H9 (cell line): ENCODE measurements at regions not wholly inside any gene's neighbourhood (a gene's known extent, or its start where the extent isn't known, plus 50 kb on each side); places are given as distances from the start of the nearest gene placed in this dataset.

Experiments
- DNase-seq: peaks from one replicate; pipeline ENCODE4 v3.0.0-alpha.2; 2017
- H2AFZ ChIP-seq: one replicate; pipeline ENCODE4 v1.6.1; 2013; ENCODE audit warnings: mild to moderate bottlenecking, low read length, control low read depth, moderate library complexity
- H2AK5ac ChIP-seq: 2 replicates; pipeline ENCODE4 v1.6.1; 2013; ENCODE audit warnings: low read length, control low read depth, mixed read lengths; ENCODE audit not compliant: insufficient read length
- H2BK120ac ChIP-seq: one replicate; pipeline ENCODE4 v1.6.1; 2013; ENCODE audit warnings: low read depth, mild to moderate bottlenecking, low read length, control low read depth, inconsistent platforms; ENCODE audit not compliant: poor library complexity, severe bottlenecking
- H2BK12ac ChIP-seq: 2 replicates; pipeline ENCODE4 v1.6.1; 2013; ENCODE audit warnings: low read length, control low read depth, mixed read lengths, low read depth; ENCODE audit not compliant: insufficient read length
- H2BK15ac ChIP-seq: 2 replicates; pipeline ENCODE4 v1.6.1; 2013; ENCODE audit warnings: low read depth, low read length, control low read depth
- H2BK20ac ChIP-seq: one replicate; pipeline ENCODE4 v1.6.1; 2013; ENCODE audit warnings: low read depth, mild to moderate bottlenecking, low read length, control low read depth, inconsistent platforms; ENCODE audit not compliant: poor library complexity, severe bottlenecking
- H2BK5ac ChIP-seq: 2 replicates; pipeline ENCODE4 v1.6.1; 2013; ENCODE audit warnings: low read length, control low read depth, mixed read lengths; ENCODE audit not compliant: insufficient read length
- H3K14ac ChIP-seq: 2 replicates; pipeline ENCODE4 v1.6.1; 2013; ENCODE audit warnings: low read length, control low read depth; ENCODE audit not compliant: insufficient read depth
- H3K18ac ChIP-seq: 2 replicates; pipeline ENCODE4 v1.6.1; 2013; ENCODE audit warnings: low read depth, mild to moderate bottlenecking, mixed read lengths, low read length, control low read depth; ENCODE audit not compliant: insufficient read length
- H3K23ac ChIP-seq: 2 replicates; pipeline ENCODE4 v1.6.1; 2013; ENCODE audit warnings: low read length, control low read depth, mixed read lengths, low read depth; ENCODE audit not compliant: insufficient read length
- H3K23me2 ChIP-seq: 2 replicates; pipeline ENCODE4 v1.6.1; 2013; ENCODE audit warnings: low read depth, mild to moderate bottlenecking, mixed read lengths, low read length, control low read depth; ENCODE audit not compliant: insufficient read length, poor library complexity, severe bottlenecking
- H3K27ac ChIP-seq: 2 replicates; pipeline ENCODE4 v1.5.1; 2013; ENCODE audit warnings: low read length, control low read depth, mixed read lengths, low read depth; ENCODE audit not compliant: insufficient read length
- H3K27me3 ChIP-seq: 2 replicates; pipeline ENCODE4 v1.6.1; 2013; ENCODE audit warnings: low read length, control low read depth, inconsistent platforms; ENCODE audit not compliant: insufficient read depth
- H3K4ac ChIP-seq: 2 replicates; pipeline ENCODE4 v1.6.1; 2013; ENCODE audit warnings: low read depth, mild to moderate bottlenecking, control low read depth, inconsistent platforms, low read length, moderate library complexity
- H3K4me1 ChIP-seq: 2 replicates; pipeline ENCODE4 v1.6.1; 2013; ENCODE audit warnings: low read length, control low read depth, inconsistent platforms; ENCODE audit not compliant: insufficient read depth
- H3K4me2 ChIP-seq: 2 replicates; pipeline ENCODE4 v1.6.1; 2013; ENCODE audit warnings: low read length, control low read depth, mixed read lengths; ENCODE audit not compliant: insufficient read length, insufficient read depth
- H3K56ac ChIP-seq: 2 replicates; pipeline ENCODE4 v1.6.1; 2013; ENCODE audit warnings: low read depth, mild to moderate bottlenecking, mixed read lengths, low read length, control low read depth; ENCODE audit not compliant: insufficient read length
- H3K79me1 ChIP-seq: 2 replicates; pipeline ENCODE4 v1.6.1; 2013; ENCODE audit warnings: low read depth, mild to moderate bottlenecking, moderate library complexity, low read length, control low read depth, inconsistent platforms; ENCODE audit not compliant: insufficient read depth, poor library complexity, severe bottlenecking
- H3K79me2 ChIP-seq: 2 replicates; pipeline ENCODE4 v1.6.1; 2013; ENCODE audit warnings: low read length, control low read depth, inconsistent platforms; ENCODE audit not compliant: insufficient read depth
- H3K9ac ChIP-seq: 2 replicates; pipeline ENCODE4 v1.6.1; 2013; ENCODE audit warnings: low read length, control low read depth, mixed read lengths; ENCODE audit not compliant: insufficient read length; ENCODE audit errors: extremely low read depth
- H3K9me3 ChIP-seq: one replicate; pipeline ENCODE4 v1.6.1; 2013; ENCODE audit warnings: low read depth, low read length, inconsistent platforms; ENCODE audit not compliant: control insufficient read depth
- H3T11ph ChIP-seq: one replicate; pipeline ENCODE4 v1.6.1; 2013; ENCODE audit warnings: mild to moderate bottlenecking, low read length, control low read depth, inconsistent platforms
- H4K20me1 ChIP-seq: one replicate; pipeline ENCODE4 v1.6.1; 2013; ENCODE audit not compliant: control insufficient read depth, insufficient read length, insufficient read depth
- H4K5ac ChIP-seq: 2 replicates; pipeline ENCODE4 v1.6.1; 2013; ENCODE audit warnings: low read depth, mild to moderate bottlenecking, mixed read lengths, low read length, control low read depth; ENCODE audit not compliant: insufficient read length
- H4K8ac ChIP-seq: replicated peaks from 2 replicates; pipeline ENCODE4 v1.6.1; 2013; ENCODE audit warnings: low read length, control low read depth, mixed read lengths, low read depth; ENCODE audit not compliant: insufficient read length
- H4K91ac ChIP-seq: 2 replicates; pipeline ENCODE4 v1.6.1; 2013; ENCODE audit warnings: low read depth, mild to moderate bottlenecking, moderate library complexity, mixed read lengths, low read length, control low read depth; ENCODE audit not compliant: insufficient read length
- H3K27ac Mint-ChIP-seq, 3 experiments: 2 replicates in 2 of 3; 3 replicates in 1 of 3; pipeline ENCODE4 v1.8.0; 2020 to 2021; ENCODE audit warnings: mixed read lengths in 3 of 3, mild to moderate bottlenecking in 1 of 3, moderate library complexity in 1 of 3
- H3K27me3 Mint-ChIP-seq: 2 replicates; pipeline ENCODE4 v1.8.0; 2021; ENCODE audit warnings: low read depth, mild to moderate bottlenecking, moderate library complexity, mixed read lengths
- H3K36me3 Mint-ChIP-seq, 3 experiments: 2 replicates in 2 of 3; 3 replicates in 1 of 3; pipeline ENCODE4 v1.8.0; 2020 to 2021; ENCODE audit warnings: low read depth in 3 of 3, mixed read lengths in 3 of 3; ENCODE audit not compliant: insufficient read depth in 1 of 3
- H3K4me1 Mint-ChIP-seq, 2 experiments: 2 replicates each; pipeline ENCODE4 v1.8.0; 2020; ENCODE audit warnings: mixed read lengths in 2 of 2
- H3K4me3 Mint-ChIP-seq, 2 experiments: 2 replicates in 1 of 2; 3 replicates in 1 of 2; pipeline ENCODE4 v1.8.0; 2020 to 2021; ENCODE audit warnings: mild to moderate bottlenecking in 2 of 2, mixed read lengths in 2 of 2, moderate library complexity in 1 of 2
- H3K9me3 Mint-ChIP-seq, 2 experiments: 2 replicates in 1 of 2; 3 replicates in 1 of 2; pipeline ENCODE4 v1.8.0; 2020; ENCODE audit warnings: mild to moderate bottlenecking in 2 of 2, mixed read lengths in 2 of 2, moderate library complexity in 1 of 2
- CTCF ChIP-seq: fragments of 200-600 bp; sonication (generic); conservative IDR thresholded peaks from 3 replicates; pipeline ENCODE4 v1.8.0; 2021; ENCODE audit warnings: antibody characterized with exemption, mild to moderate bottlenecking
- WGBS: extraction: QIAGEN DNeasy Blood & Tissue Kit; methylation state at CpG from one replicate; pipeline ENCODE4 v1.1.7; 2013; ENCODE audit warnings: missing lambda C conversion rate, low lambda C conversion rate, mixed read lengths; ENCODE audit not compliant: insufficient read length; ENCODE audit errors: extremely low coverage; 5-methylcytosine and 5-hydroxymethylcytosine counted together

- H2BK120ac ChIP-seq: no peak overlapping the region
- no peak overlapping the region for H4K5ac ChIP-seq
- no peaks in the 10 kb centered on the region for H3K4me1 ChIP-seq
- H2AFZ ChIP-seq: no peak overlapping the region
- no peak for TF ChIP-seq CTCF
- H3K9me3 ChIP-seq: no peaks in the 10 kb centered on the region
- H2BK5ac ChIP-seq: no peak overlapping the region
- no peaks in the 10 kb centered on the region for H3K9me3 Mint-ChIP-seq
- no peaks in the 10 kb centered on the region for H3K23me2 ChIP-seq
- no peak overlapping the region for H3K9ac ChIP-seq
- H3K23ac ChIP-seq: no peak overlapping the region
- no peak overlapping the region for H2BK12ac ChIP-seq
- no peak for DNase-seq
- no peak overlapping the region for H2BK20ac ChIP-seq
- H3K79me2 ChIP-seq: no peaks in the 10 kb centered on the region
- H3K27me3 ChIP-seq: no peaks in the 10 kb centered on the region
- H4K20me1 ChIP-seq: no peaks in the 10 kb centered on the region
- H3K18ac ChIP-seq: no peak overlapping the region
- no peak overlapping the region for H3K27ac Mint-ChIP-seq
- H3K27ac ChIP-seq: no peak overlapping the region
- peaks cover 4 to 6% of the 10 kb centered on the region in 2 experiments; a peak in 3 of 4 replicates for H3K4me1 Mint-ChIP-seq
- H3K79me1 ChIP-seq: no peaks in the 10 kb centered on the region
- H4K91ac ChIP-seq: no peak overlapping the region
- no peak overlapping the region for H3K56ac ChIP-seq
- WGBS: no CpG with 5 or more reads among the region's 5 CpGs
- H3K36me3 Mint-ChIP-seq: no peaks in the 10 kb centered on the region; a peak in 1 of 7 replicates
- H3K27me3 Mint-ChIP-seq: no peaks in the 10 kb centered on the region
- no peak overlapping the region for H3T11ph ChIP-seq
- H3K4me2 ChIP-seq: no peak overlapping the region
- no peak overlapping the region for H3K4ac ChIP-seq
- no peak overlapping the region for H2AK5ac ChIP-seq
- H4K8ac ChIP-seq: no peak overlapping the region
- H3K14ac ChIP-seq: no peak overlapping the region
- H2BK15ac ChIP-seq: no peak overlapping the region
- no peak overlapping the region for H3K4me3 Mint-ChIP-seq
Observed at GRCh38 chr6:104401926-104402325, 457.8 kb downstream of the HACE1 start.
